HEK293T (cell line): ENCODE measurements at regions not wholly inside any gene's neighbourhood (a gene's known extent, or its start where the extent isn't known, plus 50 kb on each side); places are given as distances from the start of the nearest gene placed in this dataset.

ENCODE experiments used
- CTBP1 ChIP-seq: fragments of 450-650 bp; IDR thresholded peaks from 2 replicates; pipeline ENCODE4 v1.6.1; 2016; ENCODE audit warnings: borderline replicate concordance
- FOXA1 ChIP-seq: fragments of 450-650 bp; IDR thresholded peaks from 2 replicates; pipeline ENCODE4 v1.6.1; 2016; ENCODE audit warnings: mild to moderate bottlenecking
- FOXK2 ChIP-seq: fragments of 450-650 bp; IDR thresholded peaks from 2 replicates; pipeline ENCODE4 v1.6.1; 2016; ENCODE audit warnings: mild to moderate bottlenecking
- HDGF ChIP-seq: fragments of 450-650 bp; IDR thresholded peaks from 2 replicates; pipeline ENCODE4 v1.6.1; 2017; ENCODE audit warnings: antibody characterized with exemption, borderline replicate concordance
- NFRKB ChIP-seq: fragments of 450-650 bp; IDR thresholded peaks from 2 replicates; pipeline ENCODE4 v1.6.1; 2016; ENCODE audit warnings: mild to moderate bottlenecking, moderate library complexity
- SP1 ChIP-seq: fragments of 450-650 bp; IDR thresholded peaks from 2 replicates; pipeline ENCODE4 v1.6.1; 2017

GRCh38 chr13:44749906-44750305, 173.8 kb upstream of the TSC22D1 start:
- TF ChIP-seq CTBP1 = no peak
- TF ChIP-seq HDGF = no peak
- no peak for TF ChIP-seq FOXK2
- no peak for TF ChIP-seq SP1
- TF ChIP-seq NFRKB = no peak
- no peak for TF ChIP-seq FOXA1
